Activated CD8-positive, alpha-beta memory T cell treated with anti-CD3 and anti-CD28 coated beads for 4 hours (primary cell): ENCODE measurements at regions not wholly inside any gene's neighbourhood (a gene's known extent, or its start where the extent isn't known, plus 50 kb on each side); places are given as distances from the start of the nearest gene placed in this dataset.
A peak's percentile ranks its signal among the peaks of the same experiment; 100 is the strongest.

Source experiments
- DNase-seq, 2 donors: peaks; one replicate each; pipeline ENCODE4 v3.0.0-alpha.2; 2020; ENCODE audit warnings: low read depth in 2 of 2

DNA sequence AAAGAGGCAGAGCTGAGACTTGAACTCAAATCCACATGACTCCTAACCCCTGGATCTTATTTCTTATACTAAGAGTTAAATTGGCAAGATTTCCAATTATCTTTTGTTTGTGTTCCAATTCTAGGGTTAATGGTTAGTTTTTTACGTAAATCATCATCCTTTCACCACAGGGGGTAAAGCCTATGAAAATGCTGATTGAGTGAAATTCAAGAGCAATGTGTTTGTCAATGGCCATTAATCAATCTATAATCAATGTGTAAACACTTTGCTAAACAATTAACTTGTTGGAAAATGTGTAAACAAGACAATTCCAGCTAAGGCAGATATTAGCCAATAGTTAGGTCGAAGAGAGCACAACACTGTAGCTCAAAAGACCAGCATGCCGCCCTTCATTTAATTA is 376.5 kb upstream of the ACVR2A start:
- DNase-seq, result no peak

- no peak for DNase-seq
Observed at GRCh38 chr2:147467441-147467840, 377.4 kb upstream of the ACVR2A start.

GRCh38 chr2:147464737-147465357 is 380.0 kb upstream of the ACVR2A start:
- no peak for DNase-seq

GRCh38 chr2:147463881-147464520 is 380.8 kb upstream of the ACVR2A start:
- DNase-seq, result no peak

GRCh38 chr2:147460155-147460554 is 384.7 kb upstream of the ACVR2A start:
- no peak for DNase-seq

GRCh38 chr2:147456779-147457178 is 388.1 kb upstream of the ACVR2A start:
- no peak for DNase-seq

DNA sequence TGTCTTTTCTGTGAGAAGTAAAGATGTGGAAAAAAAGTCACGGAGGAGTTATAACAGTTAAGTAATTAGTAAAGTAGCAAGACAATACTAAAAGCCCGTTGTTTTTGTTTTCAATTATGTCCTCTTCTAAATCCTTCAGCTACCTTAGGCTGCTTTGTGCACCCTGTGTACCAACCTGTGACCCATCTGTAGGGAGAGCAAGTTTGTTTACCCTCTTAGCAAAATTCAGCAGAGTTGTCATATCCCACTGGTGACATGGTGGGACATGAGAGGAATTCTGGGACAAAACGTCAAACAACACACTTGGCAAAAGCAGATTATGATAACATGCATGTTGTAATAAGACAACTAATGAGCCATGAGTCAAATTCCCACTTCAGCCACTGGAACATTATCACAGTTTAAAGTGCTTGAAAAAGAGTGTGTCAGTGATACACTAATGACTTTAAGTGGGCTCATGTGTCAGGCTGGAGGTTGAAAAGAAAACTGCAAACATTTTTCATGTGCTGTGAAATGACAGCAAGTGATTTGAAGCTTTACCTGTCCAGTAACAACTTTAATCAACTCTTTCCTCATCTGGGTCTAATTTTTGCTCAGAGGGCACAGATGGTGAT is 392.8 kb upstream of the ACVR2A start:
- no peak for DNase-seq

GRCh38 chr2:147450661-147451510 is 393.9 kb upstream of the ACVR2A start:
- DNase-seq, result no peak

GRCh38 chr2:147449323-147449991 is 395.4 kb upstream of the ACVR2A start:
- DNase-seq, result peak in 1 of 2 donors; percentile 31

- no peak for DNase-seq
Observed at GRCh38 chr2:147442816-147443215, 402.0 kb upstream of the ACVR2A start.

DNA sequence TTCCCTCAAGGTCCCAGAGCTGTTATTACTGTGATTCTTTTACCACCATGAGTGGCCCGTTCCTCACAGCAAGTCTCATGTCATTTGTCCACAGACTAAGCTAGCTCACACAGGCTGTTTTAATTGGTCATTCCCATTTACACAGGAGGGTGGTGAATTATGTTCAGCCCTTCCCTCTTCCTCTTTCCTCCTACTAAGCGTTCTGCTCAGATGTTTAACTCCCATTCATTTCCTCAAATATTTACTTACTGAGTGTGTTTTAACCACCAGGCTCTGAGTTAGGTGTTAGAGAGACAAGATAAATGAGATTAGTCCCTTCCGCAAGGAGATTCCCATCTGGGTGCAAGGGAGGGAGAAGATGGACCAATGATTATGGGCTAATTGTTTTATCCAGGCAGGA is 403.6 kb upstream of the ACVR2A start:
- no peak for DNase-seq

DNA sequence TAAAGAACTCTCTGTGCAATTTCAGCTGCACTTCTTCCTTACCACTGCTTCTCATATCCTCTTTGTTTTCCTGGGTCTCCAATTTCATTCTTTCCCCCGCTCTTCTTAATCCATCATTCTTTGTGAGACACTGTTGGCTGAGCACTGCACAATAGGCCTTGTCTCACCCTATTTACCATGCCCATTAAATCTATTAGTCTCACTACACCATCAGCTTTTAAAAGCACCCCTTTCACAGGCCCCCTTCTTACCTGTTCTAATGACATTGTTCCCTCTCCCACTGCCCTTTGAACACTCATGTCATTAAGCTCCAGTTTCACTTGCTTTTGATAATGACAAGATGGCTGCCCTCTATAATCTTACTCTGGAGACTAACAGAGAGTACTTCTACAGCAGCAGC is 404.1 kb upstream of the ACVR2A start:
- DNase-seq, result no peak

DNA sequence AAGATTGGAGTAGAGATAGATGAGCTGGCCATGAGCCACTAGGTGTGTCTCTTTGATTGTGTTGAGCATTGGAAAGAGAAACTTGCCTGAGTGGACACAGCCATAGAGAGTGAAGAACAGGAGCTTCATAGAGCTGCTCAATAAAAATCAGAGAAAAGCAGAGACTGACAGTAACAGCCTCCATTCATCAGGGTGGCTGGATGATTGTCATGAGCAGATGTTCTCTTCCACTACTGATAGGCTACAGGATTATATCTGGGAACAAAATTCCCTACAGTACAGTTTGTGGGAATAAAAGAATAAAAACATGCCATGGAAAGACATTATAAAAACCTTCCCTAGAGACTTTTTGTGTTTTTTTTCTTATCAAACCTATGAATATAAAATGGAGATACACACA is 404.8 kb upstream of the ACVR2A start:
- DNase-seq, result no peak

- DNase-seq, result no peak
Observed at GRCh38 chr2:147438882-147439281, 405.9 kb upstream of the ACVR2A start.

- DNase-seq, result no peak
Observed at GRCh38 chr2:147433822-147434221, 411.0 kb upstream of the ACVR2A start.

DNA sequence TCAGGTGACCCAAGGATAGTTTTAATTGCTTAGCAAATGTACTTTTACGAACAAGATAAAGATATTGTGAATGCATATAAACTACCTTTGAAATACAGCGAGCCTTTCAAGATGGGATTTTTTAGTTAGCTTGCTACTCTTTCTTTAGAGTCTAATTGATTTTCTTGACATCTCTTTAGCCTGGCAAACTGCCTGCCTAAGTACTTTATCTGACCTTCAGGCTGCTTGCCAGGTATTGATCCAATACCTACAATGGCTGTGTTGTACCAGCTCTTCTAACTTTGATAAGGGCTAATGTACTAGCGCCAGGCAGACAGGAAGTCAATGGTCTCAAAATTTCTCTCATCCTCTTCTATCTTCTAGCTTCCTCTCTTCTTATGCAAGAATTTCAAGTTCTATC is 414.4 kb upstream of the ACVR2A start:
- no peak for DNase-seq

GRCh38 chr2:147428120-147428747 is 416.6 kb upstream of the ACVR2A start:
- DNase-seq, result no peak

DNA sequence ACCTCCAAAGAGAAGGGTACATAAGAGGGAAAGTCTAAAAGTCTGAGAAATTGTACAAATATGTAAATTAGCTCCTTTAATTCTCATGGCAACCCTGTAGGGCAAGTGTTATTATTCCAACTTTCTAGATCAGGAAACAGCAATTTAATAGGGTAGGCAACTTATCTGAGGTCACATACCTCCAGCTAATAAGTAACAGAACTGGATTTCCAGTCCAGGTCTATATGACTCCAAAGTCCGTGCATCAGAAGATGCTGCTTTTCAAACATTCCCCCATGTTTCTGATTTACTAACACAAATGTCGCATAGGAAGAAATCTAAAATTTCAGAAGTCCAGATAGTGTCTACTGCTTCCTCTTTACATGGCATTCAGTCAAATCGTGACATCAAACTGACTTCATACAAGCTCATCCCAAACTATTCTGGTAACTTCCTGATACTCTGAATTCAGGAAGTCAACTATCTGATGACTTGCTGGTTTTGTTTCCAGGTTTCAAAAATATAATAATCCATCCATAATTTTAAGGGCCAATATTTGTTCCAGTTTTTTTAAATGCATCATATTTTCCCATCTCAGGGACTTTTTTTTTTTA is 419.3 kb upstream of the ACVR2A start:
- no peak for DNase-seq

GRCh38 chr2:147424766-147425165 is 420.1 kb upstream of the ACVR2A start:
- DNase-seq, result no peak

DNA sequence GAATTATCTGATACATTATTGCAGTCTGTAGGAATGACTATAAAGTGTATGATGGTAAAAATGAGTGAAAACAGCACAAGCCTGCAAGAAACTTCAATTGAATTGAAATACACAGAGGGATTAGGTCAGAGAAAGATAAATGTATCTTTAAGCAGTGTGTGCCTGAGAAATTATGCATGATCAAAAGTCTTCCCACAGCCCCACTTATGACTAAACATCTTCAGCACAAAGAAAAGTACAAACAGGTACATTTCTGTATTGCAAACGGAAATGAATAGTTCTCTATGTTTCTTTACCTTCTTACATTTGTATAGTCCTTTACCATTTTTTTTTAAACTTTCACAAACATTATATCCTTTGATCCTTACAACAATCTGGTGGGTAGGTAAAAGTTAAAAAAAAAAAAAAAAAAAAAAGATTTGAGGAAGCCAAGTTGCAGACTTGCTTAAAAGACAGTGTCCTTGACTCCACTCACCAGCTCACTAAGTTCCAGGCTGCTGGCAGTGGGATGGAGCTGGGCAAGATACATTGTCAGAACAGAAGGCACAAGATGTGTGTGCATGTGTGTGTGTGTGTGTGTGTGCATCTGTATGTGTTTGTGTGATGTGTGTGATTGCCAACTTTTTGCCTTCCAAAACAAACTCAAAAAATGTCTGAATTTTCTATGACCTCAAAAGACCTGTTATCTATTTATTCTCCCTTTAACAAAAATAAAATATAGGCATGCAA is 423.7 kb upstream of the ACVR2A start:
- DNase-seq, result no peak
